ENCODE measurements at regions not wholly inside any gene's neighbourhood (a gene's known extent, or its start where the extent isn't known, plus 50 kb on each side); places are given as distances from the start of the nearest gene placed in this dataset.

DNA sequence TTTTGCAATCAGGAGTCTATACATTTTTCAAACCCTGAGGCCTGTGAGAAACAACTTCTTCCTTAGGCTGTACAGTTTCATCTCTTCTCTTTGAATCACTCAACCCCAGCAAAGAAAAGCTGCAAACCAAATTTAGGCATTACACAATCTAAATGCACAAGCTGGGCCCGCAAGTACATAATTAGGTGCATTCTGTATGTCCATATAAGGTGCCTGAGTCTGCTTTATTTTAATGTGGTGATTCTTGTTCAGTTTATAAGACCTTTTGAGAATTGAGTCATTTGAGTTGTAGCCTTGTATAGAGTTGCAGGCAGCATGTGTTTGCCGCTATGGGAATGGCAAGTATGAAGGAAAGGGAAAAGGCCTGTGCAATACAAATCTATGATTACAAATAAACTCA is 709.6 kb upstream of the MARCKS start:
- TF ChIP-seq POLR2A (IDR thresholded peaks at IDR 0.05), result no peak
- TF ChIP-seq, protein P1, sequence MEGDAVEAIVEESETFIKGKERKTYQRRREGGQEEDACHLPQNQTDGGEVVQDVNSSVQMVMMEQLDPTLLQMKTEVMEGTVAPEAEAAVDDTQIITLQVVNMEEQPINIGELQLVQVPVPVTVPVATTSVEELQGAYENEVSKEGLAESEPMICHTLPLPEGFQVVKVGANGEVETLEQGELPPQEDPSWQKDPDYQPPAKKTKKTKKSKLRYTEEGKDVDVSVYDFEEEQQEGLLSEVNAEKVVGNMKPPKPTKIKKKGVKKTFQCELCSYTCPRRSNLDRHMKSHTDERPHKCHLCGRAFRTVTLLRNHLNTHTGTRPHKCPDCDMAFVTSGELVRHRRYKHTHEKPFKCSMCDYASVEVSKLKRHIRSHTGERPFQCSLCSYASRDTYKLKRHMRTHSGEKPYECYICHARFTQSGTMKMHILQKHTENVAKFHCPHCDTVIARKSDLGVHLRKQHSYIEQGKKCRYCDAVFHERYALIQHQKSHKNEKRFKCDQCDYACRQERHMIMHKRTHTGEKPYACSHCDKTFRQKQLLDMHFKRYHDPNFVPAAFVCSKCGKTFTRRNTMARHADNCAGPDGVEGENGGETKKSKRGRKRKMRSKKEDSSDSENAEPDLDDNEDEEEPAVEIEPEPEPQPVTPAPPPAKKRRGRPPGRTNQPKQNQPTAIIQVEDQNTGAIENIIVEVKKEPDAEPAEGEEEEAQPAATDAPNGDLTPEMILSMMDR (IDR thresholded peaks at IDR 0.05), result no peak
